ENCODE measurements at regions not wholly inside any gene's neighbourhood (a gene's known extent, or its start where the extent isn't known, plus 50 kb on each side); places are given as distances from the start of the nearest gene placed in this dataset.
A peak's percentile ranks its signal among the peaks of the same experiment; 100 is the strongest.
"Not testable (repeated sequence)": the region's sequence is repeated elsewhere in the genome, so short reads cannot be mapped to it uniquely, and the experiment has no call there.

- Histone ChIP-seq H3K36me3 (ENCODE audit: insufficient read depth) (no peaks in the 10 kb centered on the region), H3K27ac (ENCODE audit: low read depth) (no peak overlapping the region), H3K4me3 (ENCODE audit: low read depth, low read length) (no peak overlapping the region), H3K4me1 (ENCODE audit: insufficient read depth) (no peaks in the 10 kb centered on the region)
- no peak for DNase-seq (ENCODE audit: extremely low spot score)
- 70% methylated on average over 3 of the region's 3 CpGs for WGBS
Measured at GRCh38 chr1:117753232-117753631, 147.4 kb downstream of the TENT5C start.

GRCh38 chr1:117753652-117754051 is 147.8 kb downstream of the TENT5C start:
- H3K27ac ChIP-seq (ENCODE audit: low read depth), result no peak overlapping the region
- no peaks in the 10 kb centered on the region for H3K36me3 ChIP-seq (ENCODE audit: insufficient read depth)
- DNase-seq (ENCODE audit: extremely low spot score), result no peak
- 24% methylated on average over 5 of the region's 5 CpGs for WGBS
- H3K4me1 ChIP-seq (ENCODE audit: insufficient read depth), result no peaks in the 10 kb centered on the region
- no peak overlapping the region for H3K4me3 ChIP-seq (ENCODE audit: low read depth, low read length)

- no peak overlapping the region for H3K27ac ChIP-seq (ENCODE audit: low read depth)
- H3K4me3 ChIP-seq (ENCODE audit: low read depth, low read length), result no peak overlapping the region
Measured at GRCh38 chr1:117754061-117754969, 148.5 kb downstream of the TENT5C start.

GRCh38 chr1:117757668-117758067 is 151.8 kb downstream of the TENT5C start:
- DNase-seq (ENCODE audit: extremely low spot score), result no peak
- Histone ChIP-seq H3K4me1 (ENCODE audit: insufficient read depth) (no peaks in the 10 kb centered on the region), H3K4me3 (ENCODE audit: low read depth, low read length) (no peak overlapping the region), H3K27ac (ENCODE audit: low read depth) (no peak overlapping the region), H3K36me3 (ENCODE audit: insufficient read depth) (no peaks in the 10 kb centered on the region)
- 84% methylated on average over 3 of the region's 3 CpGs for WGBS

More at GRCh38 chr1:117754061-117754969, 148.5 kb downstream of the TENT5C start:
- 15% methylated on average over 9 of the region's 9 CpGs for whole genome bisulfite sequencing
- no peaks in the 10 kb centered on the region for H3K4me1 ChIP-seq (ENCODE audit: insufficient read depth)
- DNase-seq (ENCODE audit: extremely low spot score), result no peak
- no peaks in the 10 kb centered on the region for H3K36me3 ChIP-seq (ENCODE audit: insufficient read depth)

- peak; percentile 58 for DNase-seq (ENCODE audit: extremely low spot score)
- no peaks in the 10 kb centered on the region for H3K36me3 ChIP-seq (ENCODE audit: insufficient read depth)
- no peaks in the 10 kb centered on the region for H3K4me1 ChIP-seq (ENCODE audit: insufficient read depth)
- H3K27ac ChIP-seq (ENCODE audit: low read depth), result no peak overlapping the region
- H3K4me3 ChIP-seq (ENCODE audit: low read depth, low read length), result peak overlapping the region; percentile 19
- WGBS, result 18% methylated on average over 26 of the region's 26 CpGs
Measured at GRCh38 chr1:117758444-117759316, 152.8 kb downstream of the TENT5C start.

- 65% methylated on average over 1 of the region's 1 CpG for WGBS
- H3K4me1 ChIP-seq (ENCODE audit: insufficient read depth), result no peaks in the 10 kb centered on the region
- no peak overlapping the region for H3K27ac ChIP-seq (ENCODE audit: low read depth)
- no peak for DNase-seq (ENCODE audit: extremely low spot score)
- no peaks in the 10 kb centered on the region for H3K36me3 ChIP-seq (ENCODE audit: insufficient read depth)
- H3K4me3 ChIP-seq (ENCODE audit: low read depth, low read length), result no peak overlapping the region
Measured at GRCh38 chr1:117759535-117759934, 153.7 kb downstream of the TENT5C start.

GRCh38 chr1:117760069-117760468 is 154.2 kb downstream of the TENT5C start:
- no peak overlapping the region for H3K27ac ChIP-seq (ENCODE audit: low read depth)
- WGBS, result 59% methylated on average over 1 of the region's 1 CpG
- H3K36me3 ChIP-seq (ENCODE audit: insufficient read depth), result no peaks in the 10 kb centered on the region
- no peak for DNase-seq (ENCODE audit: extremely low spot score)
- H3K4me3 ChIP-seq (ENCODE audit: low read depth, low read length), result no peak overlapping the region
- no peaks in the 10 kb centered on the region for H3K4me1 ChIP-seq (ENCODE audit: insufficient read depth)

- Histone ChIP-seq H3K4me3 (ENCODE audit: low read depth, low read length) (no peak overlapping the region), H3K27ac (ENCODE audit: low read depth) (no peak overlapping the region), H3K36me3 (ENCODE audit: insufficient read depth) (no peaks in the 10 kb centered on the region), H3K4me1 (ENCODE audit: insufficient read depth) (no peaks in the 10 kb centered on the region)
- 68% methylated on average over 2 of the region's 2 CpGs for WGBS
- no peak for DNase-seq (ENCODE audit: extremely low spot score)
Measured at GRCh38 chr1:117760485-117760884, 154.6 kb downstream of the TENT5C start.

GRCh38 chr1:117767756-117768155 is 161.7 kb downstream of the GDAP2 start:
- WGBS, result 79% methylated on average over 1 of the region's 1 CpG
- not testable (repeated sequence) for H3K36me3 ChIP-seq (ENCODE audit: insufficient read depth); H3K4me1 ChIP-seq (ENCODE audit: insufficient read depth); H3K27ac ChIP-seq (ENCODE audit: low read depth); DNase-seq (ENCODE audit: extremely low spot score); H3K4me3 ChIP-seq (ENCODE audit: low read depth, low read length)

- 45% methylated on average over 1 of the region's 1 CpG for WGBS
- Histone ChIP-seq H3K27ac (ENCODE audit: low read depth) (no peak overlapping the region), H3K4me3 (ENCODE audit: low read depth, low read length) (no peak overlapping the region), H3K4me1 (ENCODE audit: insufficient read depth) (no peaks in the 10 kb centered on the region), H3K36me3 (ENCODE audit: insufficient read depth) (no peaks in the 10 kb centered on the region)
- DNase-seq (ENCODE audit: extremely low spot score), result no peak
Measured at GRCh38 chr1:117770981-117771531, 158.4 kb downstream of the GDAP2 start.

GRCh38 chr1:117779364-117779763 is 150.1 kb downstream of the GDAP2 start:
- Histone ChIP-seq H3K27ac (ENCODE audit: low read depth) (no peak overlapping the region), H3K36me3 (ENCODE audit: insufficient read depth) (no peaks in the 10 kb centered on the region), H3K4me3 (ENCODE audit: low read depth, low read length) (no peak overlapping the region), H3K4me1 (ENCODE audit: insufficient read depth) (no peaks in the 10 kb centered on the region)
- no peak for DNase-seq (ENCODE audit: extremely low spot score)
- 80% methylated on average over 2 of the region's 2 CpGs for WGBS

- H3K36me3 ChIP-seq (ENCODE audit: insufficient read depth), result no peaks in the 10 kb centered on the region
- WGBS, result 57% methylated on average over 5 of the region's 5 CpGs
- DNase-seq (ENCODE audit: extremely low spot score), result no peak
- no peaks in the 10 kb centered on the region for H3K4me1 ChIP-seq (ENCODE audit: insufficient read depth)
- H3K4me3 ChIP-seq (ENCODE audit: low read depth, low read length), result no peak overlapping the region
- H3K27ac ChIP-seq (ENCODE audit: low read depth), result no peak overlapping the region
Measured at GRCh38 chr1:117780687-117781475, 148.5 kb downstream of the GDAP2 start.

- no peaks in the 10 kb centered on the region for H3K4me1 ChIP-seq (ENCODE audit: insufficient read depth)
- H3K36me3 ChIP-seq (ENCODE audit: insufficient read depth), result no peaks in the 10 kb centered on the region
- no peak for DNase-seq (ENCODE audit: extremely low spot score)
- H3K27ac ChIP-seq (ENCODE audit: low read depth), result no peak overlapping the region
- no peak overlapping the region for H3K4me3 ChIP-seq (ENCODE audit: low read depth, low read length)
- 53% methylated on average over 4 of the region's 4 CpGs for WGBS
Measured at GRCh38 chr1:117782056-117782455, 147.4 kb downstream of the GDAP2 start.
